Endodermal cell (in vitro differentiated cells): ENCODE measurements at regions not wholly inside any gene's neighbourhood (a gene's known extent, or its start where the extent isn't known, plus 50 kb on each side); places are given as distances from the start of the nearest gene placed in this dataset.

Experiments used
- DNase-seq: peaks from one replicate; pipeline ENCODE4 v3.0.0-alpha.2; 2017
- H3K27ac ChIP-seq: 2 replicates; pipeline ENCODE4 v1.5.1; 2013; ENCODE audit warnings: mild to moderate bottlenecking, low read depth, low read length, moderate library complexity
- H3K27me3 ChIP-seq: 2 replicates; pipeline ENCODE4 v1.6.1; 2013; ENCODE audit warnings: mild to moderate bottlenecking, low read length, moderate library complexity; ENCODE audit not compliant: insufficient read depth, control insufficient read depth, poor library complexity, severe bottlenecking
- H3K36me3 ChIP-seq: 2 replicates; pipeline ENCODE4 v1.7.0; 2013; ENCODE audit warnings: mild to moderate bottlenecking, low read length, moderate library complexity; ENCODE audit not compliant: control insufficient read depth, insufficient read depth
- H3K4me1 ChIP-seq: one replicate; pipeline ENCODE4 v1.7.0; 2013; ENCODE audit warnings: low read length; ENCODE audit not compliant: control insufficient read depth, insufficient read depth
- H3K4me3 ChIP-seq: 2 replicates; pipeline ENCODE4 v1.5.1; 2013; ENCODE audit warnings: mild to moderate bottlenecking, low read length, moderate library complexity
- H3K9ac ChIP-seq: 2 replicates; pipeline ENCODE4 v1.6.1; 2013; ENCODE audit warnings: mild to moderate bottlenecking, low read length, moderate library complexity; ENCODE audit not compliant: poor library complexity, severe bottlenecking; ENCODE audit errors: extremely low read depth
- H3K9me3 ChIP-seq: 2 replicates; pipeline ENCODE4 v1.6.1; 2013; ENCODE audit warnings: mild to moderate bottlenecking, low read length, moderate library complexity; ENCODE audit not compliant: control insufficient read depth
- H3K27ac Mint-ChIP-seq: 2 replicates; pipeline ENCODE4 v1.8.0; 2020; ENCODE audit warnings: mixed read lengths
- H3K27me3 Mint-ChIP-seq: 2 replicates; pipeline ENCODE4 v1.8.0; 2021; ENCODE audit warnings: mild to moderate bottlenecking, mixed read lengths; ENCODE audit not compliant: insufficient read depth
- H3K36me3 Mint-ChIP-seq: 2 replicates; pipeline ENCODE4 v1.8.0; 2020; ENCODE audit warnings: low read depth, mixed read lengths
- H3K4me1 Mint-ChIP-seq: 2 replicates; pipeline ENCODE4 v1.8.0; 2020; ENCODE audit warnings: mixed read lengths
- H3K4me3 Mint-ChIP-seq: 2 replicates; pipeline ENCODE4 v1.8.0; 2020; ENCODE audit warnings: mild to moderate bottlenecking, moderate library complexity, mixed read lengths
- H3K9me3 Mint-ChIP-seq: 2 replicates; pipeline ENCODE4 v1.8.0; 2020; ENCODE audit warnings: mild to moderate bottlenecking, mixed read lengths
- WGBS, 2 experiments: methylation state at CpG; one replicate each; pipeline versions ENCODE4 v1.1.5 to v1.1.7; 2013; ENCODE audit warnings: missing lambda C conversion rate in 2 of 2, mixed read lengths in 1 of 2; ENCODE audit not compliant: insufficient coverage in 1 of 2, insufficient read length in 1 of 2; 5-methylcytosine and 5-hydroxymethylcytosine counted together
- TF ChIP-seq, protein P1 (sequence below): fragments of 200-600 bp; sonication (generic); conservative IDR thresholded peaks from 2 replicates; pipeline ENCODE4 v1.5.0; 2021; ENCODE audit warnings: antibody characterized with exemption, mild to moderate bottlenecking

DNA sequence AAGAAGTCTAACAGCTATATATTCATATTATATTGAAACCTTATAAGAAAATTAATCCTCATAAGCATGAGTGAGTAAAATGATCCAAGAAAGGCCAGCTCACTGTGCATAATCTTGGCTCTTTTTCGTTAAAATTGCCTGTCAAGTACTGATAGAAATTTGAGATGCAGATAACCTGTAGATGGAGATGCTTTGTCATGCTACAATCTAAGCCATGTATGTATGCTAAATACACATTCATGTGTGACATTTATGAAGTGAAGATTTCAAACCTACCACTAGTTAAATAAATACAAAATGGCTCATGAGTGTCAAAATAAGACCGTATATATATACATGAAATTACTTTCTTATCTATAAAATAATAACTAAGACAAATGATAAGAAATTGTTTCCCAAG is 1491.5 kb upstream of the PRMT6 start:
- no peaks in the 10 kb centered on the region for H3K9me3 Mint-ChIP-seq
- H3K4me3 ChIP-seq, result no peak overlapping the region
- H3K36me3 Mint-ChIP-seq, result no peaks in the 10 kb centered on the region

DNA sequence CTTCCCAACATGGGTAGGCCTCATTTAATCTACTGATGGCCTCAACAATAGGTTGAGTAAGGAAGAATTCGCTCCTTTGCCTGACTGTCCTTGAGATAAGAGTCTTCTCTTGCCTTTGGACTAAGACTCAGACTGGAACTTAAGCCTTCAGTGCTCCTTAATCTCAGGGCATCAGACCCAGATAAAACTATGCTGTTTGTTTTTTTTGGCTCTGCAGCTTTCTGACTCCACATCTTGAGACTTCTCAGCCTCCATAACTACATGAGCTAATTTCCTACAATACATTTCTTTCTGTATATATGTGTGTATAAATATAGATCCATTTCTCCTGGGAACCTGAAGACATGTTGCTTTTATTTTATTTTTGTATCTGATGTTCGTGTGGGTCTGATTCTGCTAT is 1470.7 kb upstream of the PRMT6 start:
- no peak overlapping the region for H3K4me3 Mint-ChIP-seq
- WGBS, 2 experiments, result 33 to 50% methylated on average over 1 of the region's 2 CpGs
- no peaks in the 10 kb centered on the region for H3K36me3 ChIP-seq

More for the DNA sequence above, 1491.5 kb upstream of the PRMT6 start:
- 0% methylated on average over 1 of the region's 2 CpGs; no CpG with 5 or more reads in 1 of the 2 experiments for WGBS, 2 experiments
- H3K27me3 ChIP-seq, result no peaks in the 10 kb centered on the region
- no peak overlapping the region for H3K9ac ChIP-seq
- Mint-ChIP-seq H3K27ac (no peak overlapping the region), H3K4me3 (no peak overlapping the region), H3K27me3 (no peaks in the 10 kb centered on the region), H3K4me1 (no peaks in the 10 kb centered on the region)
- no peaks in the 10 kb centered on the region for H3K36me3 ChIP-seq
- no peaks in the 10 kb centered on the region for H3K4me1 ChIP-seq
- no peak for DNase-seq
- no peaks in the 10 kb centered on the region for H3K9me3 ChIP-seq
- H3K27ac ChIP-seq, result no peak overlapping the region
- TF ChIP-seq, protein P1, sequence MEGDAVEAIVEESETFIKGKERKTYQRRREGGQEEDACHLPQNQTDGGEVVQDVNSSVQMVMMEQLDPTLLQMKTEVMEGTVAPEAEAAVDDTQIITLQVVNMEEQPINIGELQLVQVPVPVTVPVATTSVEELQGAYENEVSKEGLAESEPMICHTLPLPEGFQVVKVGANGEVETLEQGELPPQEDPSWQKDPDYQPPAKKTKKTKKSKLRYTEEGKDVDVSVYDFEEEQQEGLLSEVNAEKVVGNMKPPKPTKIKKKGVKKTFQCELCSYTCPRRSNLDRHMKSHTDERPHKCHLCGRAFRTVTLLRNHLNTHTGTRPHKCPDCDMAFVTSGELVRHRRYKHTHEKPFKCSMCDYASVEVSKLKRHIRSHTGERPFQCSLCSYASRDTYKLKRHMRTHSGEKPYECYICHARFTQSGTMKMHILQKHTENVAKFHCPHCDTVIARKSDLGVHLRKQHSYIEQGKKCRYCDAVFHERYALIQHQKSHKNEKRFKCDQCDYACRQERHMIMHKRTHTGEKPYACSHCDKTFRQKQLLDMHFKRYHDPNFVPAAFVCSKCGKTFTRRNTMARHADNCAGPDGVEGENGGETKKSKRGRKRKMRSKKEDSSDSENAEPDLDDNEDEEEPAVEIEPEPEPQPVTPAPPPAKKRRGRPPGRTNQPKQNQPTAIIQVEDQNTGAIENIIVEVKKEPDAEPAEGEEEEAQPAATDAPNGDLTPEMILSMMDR, result no peak

DNA sequence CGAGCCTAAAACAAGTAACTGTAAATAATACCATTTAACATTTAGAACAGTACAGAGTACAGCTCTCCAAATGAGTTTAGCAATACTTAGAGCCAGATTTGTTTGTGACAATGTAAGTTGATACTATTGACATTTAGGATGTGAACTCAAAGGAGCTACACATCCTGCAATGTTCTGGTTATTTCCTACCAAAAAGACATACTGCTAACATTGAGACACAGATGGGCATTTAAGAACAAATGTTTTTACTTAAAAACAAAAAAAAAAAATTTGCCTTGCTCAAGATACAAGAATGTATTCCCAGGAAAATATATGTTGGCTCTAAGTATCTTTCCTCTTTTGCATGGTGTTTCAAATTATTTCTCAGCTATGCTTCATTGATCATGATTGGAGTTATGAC is 1464.8 kb upstream of the PRMT6 start:
- Histone ChIP-seq H3K4me1 (no peaks in the 10 kb centered on the region), H3K36me3 (no peaks in the 10 kb centered on the region), H3K9me3 (no peaks in the 10 kb centered on the region), H3K27me3 (no peaks in the 10 kb centered on the region), H3K27ac (no peak overlapping the region), H3K9ac (no peak overlapping the region), H3K4me3 (no peak overlapping the region)
- Mint-ChIP-seq H3K27me3 (no peaks in the 10 kb centered on the region), H3K36me3 (no peaks in the 10 kb centered on the region), H3K9me3 (peaks cover 8% of the 10 kb centered on the region), H3K27ac (no peak overlapping the region), H3K4me1 (no peaks in the 10 kb centered on the region), H3K4me3 (no peak overlapping the region)
- no peak for DNase-seq
- 79 to 100% methylated on average over 1 of the region's 1 CpG for WGBS, 2 experiments
- TF ChIP-seq, protein P1, result no peak

More for the DNA sequence above, 1470.7 kb upstream of the PRMT6 start:
- Mint-ChIP-seq H3K4me1 (no peaks in the 10 kb centered on the region), H3K27me3 (no peaks in the 10 kb centered on the region), H3K27ac (peak overlapping the region; percentile 30), H3K36me3 (no peaks in the 10 kb centered on the region), H3K9me3 (no peaks in the 10 kb centered on the region)
- H3K27me3 ChIP-seq, result no peaks in the 10 kb centered on the region
- H3K4me1 ChIP-seq, result no peaks in the 10 kb centered on the region
- H3K9me3 ChIP-seq, result no peaks in the 10 kb centered on the region
- TF ChIP-seq, protein P1, result no peak
- H3K27ac ChIP-seq, result no peak overlapping the region
- DNase-seq, result no peak
- no peak overlapping the region for H3K9ac ChIP-seq
- H3K4me3 ChIP-seq, result no peak overlapping the region
